ENCODE measurements at regions not wholly inside any gene's neighbourhood (a gene's known extent, or its start where the extent isn't known, plus 50 kb on each side); places are given as distances from the start of the nearest gene placed in this dataset.

DNA sequence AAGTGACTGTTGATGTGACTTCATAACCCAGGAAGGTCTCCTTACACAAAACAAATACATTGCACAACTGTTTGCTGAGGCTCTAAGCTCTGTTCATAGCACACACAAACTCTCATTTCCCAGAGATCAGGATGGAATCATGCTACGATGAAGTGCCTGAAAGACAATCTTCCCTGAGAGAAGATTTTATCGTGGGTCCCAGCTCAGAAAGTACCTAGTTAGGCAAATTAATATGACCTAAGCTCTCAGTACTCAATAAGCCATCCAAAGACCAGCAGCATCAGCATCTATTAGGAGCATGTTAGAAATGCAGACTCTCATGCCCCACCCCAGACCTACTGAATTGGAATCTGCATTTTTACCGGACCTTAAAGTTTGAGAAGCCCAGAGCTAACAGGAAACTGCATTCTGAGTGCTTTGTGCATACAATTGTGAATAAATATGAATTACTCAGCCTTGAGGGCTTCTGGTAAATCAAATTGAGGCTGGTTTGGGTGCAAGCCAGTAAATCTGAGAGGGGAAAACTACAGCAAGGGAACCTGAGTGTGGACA is 161.5 kb upstream of the C2CD4B start:
- TF ChIP-seq, protein P1, sequence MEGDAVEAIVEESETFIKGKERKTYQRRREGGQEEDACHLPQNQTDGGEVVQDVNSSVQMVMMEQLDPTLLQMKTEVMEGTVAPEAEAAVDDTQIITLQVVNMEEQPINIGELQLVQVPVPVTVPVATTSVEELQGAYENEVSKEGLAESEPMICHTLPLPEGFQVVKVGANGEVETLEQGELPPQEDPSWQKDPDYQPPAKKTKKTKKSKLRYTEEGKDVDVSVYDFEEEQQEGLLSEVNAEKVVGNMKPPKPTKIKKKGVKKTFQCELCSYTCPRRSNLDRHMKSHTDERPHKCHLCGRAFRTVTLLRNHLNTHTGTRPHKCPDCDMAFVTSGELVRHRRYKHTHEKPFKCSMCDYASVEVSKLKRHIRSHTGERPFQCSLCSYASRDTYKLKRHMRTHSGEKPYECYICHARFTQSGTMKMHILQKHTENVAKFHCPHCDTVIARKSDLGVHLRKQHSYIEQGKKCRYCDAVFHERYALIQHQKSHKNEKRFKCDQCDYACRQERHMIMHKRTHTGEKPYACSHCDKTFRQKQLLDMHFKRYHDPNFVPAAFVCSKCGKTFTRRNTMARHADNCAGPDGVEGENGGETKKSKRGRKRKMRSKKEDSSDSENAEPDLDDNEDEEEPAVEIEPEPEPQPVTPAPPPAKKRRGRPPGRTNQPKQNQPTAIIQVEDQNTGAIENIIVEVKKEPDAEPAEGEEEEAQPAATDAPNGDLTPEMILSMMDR (IDR thresholded peaks at IDR 0.05; ENCODE audit: low read length): no peak
- TF ChIP-seq EZH2 (optimal IDR thresholded peaks at IDR 0.05; ENCODE audit: low read depth, low read length): no peak

All from MM.1S (cell line).